ENCODE measurements at regions not wholly inside any gene's neighbourhood (a gene's known extent, or its start where the extent isn't known, plus 50 kb on each side); places are given as distances from the start of the nearest gene placed in this dataset.

DNA sequence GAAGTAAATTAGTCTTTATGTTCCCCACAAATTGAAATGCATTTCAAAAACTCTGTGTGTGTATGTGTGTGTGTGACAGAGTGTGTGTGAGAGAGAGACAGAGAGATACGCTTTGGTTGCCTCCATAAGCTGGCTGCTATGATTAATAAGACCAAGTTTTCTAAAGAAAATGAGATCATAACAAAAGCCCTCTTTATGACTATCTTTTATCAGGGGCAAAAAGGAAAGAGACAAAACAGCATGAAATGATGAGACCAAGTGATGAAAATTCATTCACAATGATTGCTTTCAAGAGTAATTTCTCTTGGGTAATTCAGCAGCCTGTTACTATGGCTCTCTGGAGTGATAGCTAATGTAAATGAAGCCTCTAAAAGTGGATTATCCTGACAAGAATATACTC is 277.6 kb upstream of the PLEKHG7 start:
- no peak for ATAC-seq
- Histone ChIP-seq H3K4me3 (no peak overlapping the region), H3K9me3 (no peaks in the 10 kb centered on the region), H3K36me3 (no peaks in the 10 kb centered on the region), H3K4me1 (no peaks in the 10 kb centered on the region), H3K27ac (no peak overlapping the region), H3K27me3 (ENCODE audit: low read depth) (no peaks in the 10 kb centered on the region)
- TF ChIP-seq CTCF (IDR thresholded peaks at IDR 0.05): no peak
- DNase-seq: no peak
- intact Hi-C loops (cut with DNase I): no loop called here

- intact Hi-C loops (cut with DNase I): no loop called here
- Histone ChIP-seq H3K9me3 (no peaks in the 10 kb centered on the region), H3K36me3 (no peaks in the 10 kb centered on the region), H3K4me1 (no peaks in the 10 kb centered on the region), H3K27ac (no peak overlapping the region), H3K27me3 (ENCODE audit: low read depth) (no peaks in the 10 kb centered on the region), H3K4me3 (no peak overlapping the region)
- ATAC-seq (no peak), DNase-seq (no peak)
- TF ChIP-seq CTCF (IDR thresholded peaks at IDR 0.05): no peak
Measured at GRCh38 chr12:92424338-92424737, 278.5 kb upstream of the PLEKHG7 start.

- Histone ChIP-seq H3K27ac (no peak overlapping the region), H3K27me3 (ENCODE audit: low read depth) (no peaks in the 10 kb centered on the region), H3K36me3 (no peaks in the 10 kb centered on the region), H3K4me3 (no peak overlapping the region), H3K4me1 (no peaks in the 10 kb centered on the region), H3K9me3 (no peaks in the 10 kb centered on the region)
- no peak for TF ChIP-seq CTCF (IDR thresholded peaks at IDR 0.05)
- intact Hi-C loops (cut with DNase I): no loop called here
- ATAC-seq (no peak), DNase-seq (no peak)
Measured at GRCh38 chr12:92421701-92422100, 276.1 kb upstream of the BTG1 start.

GRCh38 chr12:92421042-92421441 is 275.4 kb upstream of the BTG1 start:
- Histone ChIP-seq H3K36me3 (no peaks in the 10 kb centered on the region), H3K4me1 (no peaks in the 10 kb centered on the region), H3K27ac (no peak overlapping the region)

GRCh38 chr12:92419201-92419600 is 273.6 kb upstream of the BTG1 start:
- Histone ChIP-seq H3K36me3 (no peaks in the 10 kb centered on the region), H3K27me3 (ENCODE audit: low read depth) (no peaks in the 10 kb centered on the region), H3K9me3 (no peaks in the 10 kb centered on the region), H3K27ac (no peak overlapping the region), H3K4me1 (no peaks in the 10 kb centered on the region), H3K4me3 (no peak overlapping the region)
- no peak for TF ChIP-seq CTCF (IDR thresholded peaks at IDR 0.05)
- no peak for DNase-seq
- no peak for ATAC-seq
- intact Hi-C loops (cut with DNase I): no loop called here

More at GRCh38 chr12:92421042-92421441, 275.4 kb upstream of the BTG1 start:
- Histone ChIP-seq H3K27me3 (ENCODE audit: low read depth) (no peaks in the 10 kb centered on the region), H3K9me3 (no peaks in the 10 kb centered on the region), H3K4me3 (no peak overlapping the region)
- no peak for ATAC-seq
- intact Hi-C loops (cut with DNase I): no loop called here
- no peak for DNase-seq
- no peak for TF ChIP-seq CTCF (IDR thresholded peaks at IDR 0.05)

DNA sequence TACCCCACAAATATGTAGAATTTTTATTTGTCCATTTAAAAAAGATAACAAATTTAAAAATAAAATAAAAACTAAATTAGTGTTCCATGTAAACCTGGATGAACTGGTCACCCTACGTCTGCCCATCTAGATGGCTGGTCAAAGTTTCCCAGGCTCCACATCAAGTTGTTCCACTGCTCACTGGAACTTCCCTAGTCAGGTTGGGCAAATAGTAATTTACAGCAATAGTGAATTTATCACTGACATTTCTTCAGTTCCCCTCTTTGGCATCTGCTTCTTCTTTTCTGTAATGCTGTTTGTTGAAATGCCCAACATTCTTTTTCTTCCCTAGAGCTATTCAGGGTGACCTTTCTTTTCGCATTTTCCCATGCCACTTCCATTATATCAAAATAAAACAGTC is 272.7 kb upstream of the BTG1 start:
- H3K9me3 ChIP-seq: no peaks in the 10 kb centered on the region
- DNase-seq (no peak), ATAC-seq (no peak)
- intact Hi-C loops (cut with DNase I): no loop called here
- H3K27ac ChIP-seq: no peak overlapping the region
- no peak for TF ChIP-seq CTCF (IDR thresholded peaks at IDR 0.05)
- no peak overlapping the region for H3K4me3 ChIP-seq
- H3K36me3 ChIP-seq: no peaks in the 10 kb centered on the region
- no peaks in the 10 kb centered on the region for H3K4me1 ChIP-seq
- no peaks in the 10 kb centered on the region for H3K27me3 ChIP-seq (ENCODE audit: low read depth)

Measured in lower lobe of right lung (tissue), 2 donors.